Endodermal cell (in vitro differentiated cells): ENCODE measurements at regions not wholly inside any gene's neighbourhood (a gene's known extent, or its start where the extent isn't known, plus 50 kb on each side); places are given as distances from the start of the nearest gene placed in this dataset.

Experiments used
- DNase-seq: peaks from one replicate; pipeline ENCODE4 v3.0.0-alpha.2; 2017
- H3K27ac ChIP-seq: 2 replicates; pipeline ENCODE4 v1.5.1; 2013; ENCODE audit warnings: mild to moderate bottlenecking, low read depth, low read length, moderate library complexity
- H3K27me3 ChIP-seq: 2 replicates; pipeline ENCODE4 v1.6.1; 2013; ENCODE audit warnings: mild to moderate bottlenecking, low read length, moderate library complexity; ENCODE audit not compliant: insufficient read depth, control insufficient read depth, poor library complexity, severe bottlenecking
- H3K36me3 ChIP-seq: 2 replicates; pipeline ENCODE4 v1.7.0; 2013; ENCODE audit warnings: mild to moderate bottlenecking, low read length, moderate library complexity; ENCODE audit not compliant: control insufficient read depth, insufficient read depth
- H3K4me1 ChIP-seq: one replicate; pipeline ENCODE4 v1.7.0; 2013; ENCODE audit warnings: low read length; ENCODE audit not compliant: control insufficient read depth, insufficient read depth
- H3K4me3 ChIP-seq: 2 replicates; pipeline ENCODE4 v1.5.1; 2013; ENCODE audit warnings: mild to moderate bottlenecking, low read length, moderate library complexity
- H3K9ac ChIP-seq: 2 replicates; pipeline ENCODE4 v1.6.1; 2013; ENCODE audit warnings: mild to moderate bottlenecking, low read length, moderate library complexity; ENCODE audit not compliant: poor library complexity, severe bottlenecking; ENCODE audit errors: extremely low read depth
- H3K9me3 ChIP-seq: 2 replicates; pipeline ENCODE4 v1.6.1; 2013; ENCODE audit warnings: mild to moderate bottlenecking, low read length, moderate library complexity; ENCODE audit not compliant: control insufficient read depth
- H3K27ac Mint-ChIP-seq: 2 replicates; pipeline ENCODE4 v1.8.0; 2020; ENCODE audit warnings: mixed read lengths
- H3K27me3 Mint-ChIP-seq: 2 replicates; pipeline ENCODE4 v1.8.0; 2021; ENCODE audit warnings: mild to moderate bottlenecking, mixed read lengths; ENCODE audit not compliant: insufficient read depth
- H3K36me3 Mint-ChIP-seq: 2 replicates; pipeline ENCODE4 v1.8.0; 2020; ENCODE audit warnings: low read depth, mixed read lengths
- H3K4me1 Mint-ChIP-seq: 2 replicates; pipeline ENCODE4 v1.8.0; 2020; ENCODE audit warnings: mixed read lengths
- H3K4me3 Mint-ChIP-seq: 2 replicates; pipeline ENCODE4 v1.8.0; 2020; ENCODE audit warnings: mild to moderate bottlenecking, moderate library complexity, mixed read lengths
- H3K9me3 Mint-ChIP-seq: 2 replicates; pipeline ENCODE4 v1.8.0; 2020; ENCODE audit warnings: mild to moderate bottlenecking, mixed read lengths
- CTCF ChIP-seq: fragments of 200-600 bp; sonication (generic); conservative IDR thresholded peaks from 2 replicates; pipeline ENCODE4 v1.5.0; 2021; ENCODE audit warnings: antibody characterized with exemption, mild to moderate bottlenecking
- WGBS, 2 experiments: methylation state at CpG; one replicate each; pipeline versions ENCODE4 v1.1.5 to v1.1.7; 2013; ENCODE audit warnings: missing lambda C conversion rate in 2 of 2, mixed read lengths in 1 of 2; ENCODE audit not compliant: insufficient coverage in 1 of 2, insufficient read length in 1 of 2; 5-methylcytosine and 5-hydroxymethylcytosine counted together

- Histone ChIP-seq H3K36me3 (no peaks in the 10 kb centered on the region), H3K4me1 (peaks cover 15% of the 10 kb centered on the region), H3K27me3 (peaks cover 7% of the 10 kb centered on the region), H3K27ac (no peak overlapping the region), H3K9ac (no peak overlapping the region), H3K4me3 (no peak overlapping the region), H3K9me3 (no peaks in the 10 kb centered on the region)
- Mint-ChIP-seq H3K27me3 (peaks cover 6% of the 10 kb centered on the region), H3K27ac (peak overlapping the region; percentile 93), H3K4me1 (peaks cover 34% of the 10 kb centered on the region), H3K4me3 (no peak overlapping the region), H3K9me3 (no peaks in the 10 kb centered on the region), H3K36me3 (no peaks in the 10 kb centered on the region)
- 79 to 82% methylated on average over 13 to 17 of the region's 17 CpGs for WGBS, 2 experiments
- no peak for TF ChIP-seq CTCF
- DNase-seq, result peak; percentile 75
Observed at GRCh38 chr2:120539937-120540718, 194.2 kb downstream of the INHBB start.

GRCh38 chr2:120540719-120541552 lies 194.7 kb upstream of the GLI2 start:
- no peak overlapping the region for H3K27ac ChIP-seq
- Mint-ChIP-seq H3K4me1 (peaks cover 40% of the 10 kb centered on the region), H3K9me3 (no peaks in the 10 kb centered on the region), H3K4me3 (no peak overlapping the region), H3K36me3 (no peaks in the 10 kb centered on the region), H3K27me3 (peaks cover 6% of the 10 kb centered on the region), H3K27ac (peak overlapping the region; percentile 93)
- peaks cover 15% of the 10 kb centered on the region for H3K4me1 ChIP-seq
- H3K27me3 ChIP-seq, result peaks cover 7% of the 10 kb centered on the region
- H3K9me3 ChIP-seq, result no peaks in the 10 kb centered on the region
- 88 to 96% methylated on average over 7 to 13 of the region's 13 CpGs for WGBS, 2 experiments
- no peak for DNase-seq
- no peak overlapping the region for H3K4me3 ChIP-seq
- no peaks in the 10 kb centered on the region for H3K36me3 ChIP-seq
- H3K9ac ChIP-seq, result no peak overlapping the region
- TF ChIP-seq CTCF, result no peak

GRCh38 chr2:120541553-120541932 lies 194.1 kb upstream of the GLI2 start:
- H3K27me3 ChIP-seq, result peaks cover 7% of the 10 kb centered on the region
- Mint-ChIP-seq H3K27ac (no peak overlapping the region), H3K4me3 (no peak overlapping the region), H3K4me1 (peaks cover 47% of the 10 kb centered on the region), H3K27me3 (peaks cover 12% of the 10 kb centered on the region), H3K36me3 (no peaks in the 10 kb centered on the region), H3K9me3 (no peaks in the 10 kb centered on the region)
- WGBS, 2 experiments, result 96 to 100% methylated on average over 3 to 7 of the region's 7 CpGs
- H3K36me3 ChIP-seq, result no peaks in the 10 kb centered on the region
- no peak for DNase-seq
- H3K4me3 ChIP-seq, result no peak overlapping the region
- no peak for TF ChIP-seq CTCF
- H3K9me3 ChIP-seq, result no peaks in the 10 kb centered on the region
- no peak overlapping the region for H3K27ac ChIP-seq
- H3K9ac ChIP-seq, result no peak overlapping the region
- H3K4me1 ChIP-seq, result peaks cover 14% of the 10 kb centered on the region
